Endothelial cell of umbilical vein (primary cell): ENCODE measurements at regions not wholly inside any gene's neighbourhood (a gene's known extent, or its start where the extent isn't known, plus 50 kb on each side); places are given as distances from the start of the nearest gene placed in this dataset.

Experiments used
- BruUV-seq: library from RNA; stranded (reverse); fragments of 400-500 nt; replicated peaks from 2 replicates; lab custom pipeline; 2021; lab: Mats Ljungman, UMichigan
- CTCF ChIA-PET: fragments of 300-600, 350-600 bp; sonication (Branson Sonifier 250); formaldehyde crosslinking; loops from one replicate; lab custom pipeline; 2021; ENCODE audit warnings: antibody characterized with exemption, inconsistent platforms; lab: Charles Lee
- POLR2A ChIA-PET: fragments of 300-600, 350-600 bp; sonication (Branson Sonifier 250); formaldehyde crosslinking; loops from one replicate; lab custom pipeline; 2021; ENCODE audit warnings: antibody characterized with exemption, inconsistent platforms; lab: Charles Lee
- DNase-seq: peaks from one replicate; pipeline ENCODE4 v3.0.0-alpha.2; 2011; ENCODE audit warnings: low read depth, low spot score
- FAIRE-seq: peaks from 2 replicates; lab custom pipeline; 2011; peaks lifted over from hg19 to GRCh38; lab: Jason Lieb, UNC
- H2AFZ ChIP-seq: 2 replicates; pipeline ENCODE4 v1.6.0; 2012; ENCODE audit warnings: low read depth, low read length, control low read depth, inconsistent platforms
- H3K27ac ChIP-seq: 2 replicates; pipeline ENCODE4 v1.5.1; 2011; ENCODE audit warnings: low read depth, mild to moderate bottlenecking, control low read depth, low read length, moderate library complexity; ENCODE audit not compliant: insufficient read depth
- H3K27me3 ChIP-seq, 2 experiments: 2 replicates each; pipeline versions ENCODE4 v1.6.0 to v1.6.1; 2011; ENCODE audit warnings: low read length in 2 of 2, mixed read lengths in 1 of 2; ENCODE audit not compliant: control insufficient read depth in 2 of 2, insufficient read depth in 2 of 2
- H3K36me3 ChIP-seq, 2 experiments: 2 replicates in 1 of 2; 3 replicates in 1 of 2; pipeline ENCODE4 v1.5.1; 2011; ENCODE audit warnings: low read length in 2 of 2, mild to moderate bottlenecking in 1 of 2, moderate library complexity in 1 of 2; ENCODE audit not compliant: control insufficient read depth in 2 of 2, insufficient read depth in 2 of 2; ENCODE audit errors: extremely low read depth in 1 of 2
- H3K4me1 ChIP-seq: 3 replicates; pipeline ENCODE4 v1.5.1; 2011; ENCODE audit warnings: mild to moderate bottlenecking, low read length; ENCODE audit not compliant: control insufficient read depth, insufficient read depth; ENCODE audit errors: extremely low read depth
- H3K4me2 ChIP-seq: 2 replicates; pipeline ENCODE4 v1.6.1; 2011; ENCODE audit warnings: low read length, control low read depth, mixed read lengths; ENCODE audit not compliant: insufficient read depth
- H3K4me3 ChIP-seq, 3 experiments: fragments of 200-600 bp in 1 of 3; sonication (generic), shearing (Covaris generic) in 1 of 3; replicated peaks in 1 of 3; 2 replicates each; pipeline ENCODE4 v1.5.1; 2011 to 2016; ENCODE audit warnings: control low read depth in 3 of 3, low read length in 3 of 3, mild to moderate bottlenecking in 2 of 3, inconsistent platforms in 1 of 3, low read depth in 1 of 3, moderate library complexity in 1 of 3; ENCODE audit not compliant: insufficient read depth in 1 of 3
- H3K79me2 ChIP-seq: 2 replicates; pipeline ENCODE4 v1.6.0; 2012; ENCODE audit warnings: low read length, inconsistent platforms; ENCODE audit not compliant: control insufficient read depth, insufficient read depth
- H3K9ac ChIP-seq: replicated peaks from 2 replicates; pipeline ENCODE3; 2011; ENCODE audit warnings: low read length, control low read depth; ENCODE audit not compliant: insufficient read depth; ENCODE audit errors: extremely low read depth
- H3K9me1 ChIP-seq: replicated peaks from 3 replicates; pipeline ENCODE4 v1.6.0; 2011; ENCODE audit warnings: mild to moderate bottlenecking, low read length; ENCODE audit not compliant: control insufficient read depth, insufficient read depth; ENCODE audit errors: extremely low read depth
- H3K9me3 ChIP-seq: replicated peaks from 2 replicates; pipeline ENCODE4 v1.5.1; 2012; ENCODE audit warnings: low read length, inconsistent platforms; ENCODE audit not compliant: control insufficient read depth, insufficient read depth
- H4K20me1 ChIP-seq: replicated peaks from 2 replicates; pipeline ENCODE3; 2011; ENCODE audit warnings: mild to moderate bottlenecking, low read length; ENCODE audit not compliant: control insufficient read depth, insufficient read depth; ENCODE audit errors: extremely low read depth
- CTCF ChIP-seq, 2 donors: IDR thresholded peaks; 1 replicate in 1 of 2; 2 replicates in 1 of 2; pipeline ENCODE4 v1.5.1; 2011; ENCODE audit warnings: low read length in 2 of 2, mild to moderate bottlenecking in 2 of 2, moderate library complexity in 2 of 2, control low read depth in 1 of 2, inconsistent platforms in 1 of 2, low read depth in 1 of 2; ENCODE audit not compliant: insufficient read depth in 1 of 2; ENCODE audit errors: extremely low read depth in 1 of 2
- EZH2 ChIP-seq: IDR thresholded peaks from 2 replicates; pipeline ENCODE4 v1.6.1; 2012; ENCODE audit warnings: borderline replicate concordance, low read depth, mild to moderate bottlenecking, moderate library complexity, low read length, inconsistent platforms; ENCODE audit not compliant: severe bottlenecking
- FOS ChIP-seq: IDR thresholded peaks from 2 replicates; pipeline ENCODE4 v1.6.1; 2011; ENCODE audit warnings: mild to moderate bottlenecking, low read length, moderate library complexity, borderline replicate concordance; ENCODE audit not compliant: insufficient read depth
- GATA2 ChIP-seq: IDR thresholded peaks from 2 replicates; pipeline ENCODE4 v1.7.0; 2011; ENCODE audit warnings: low read depth, mild to moderate bottlenecking, moderate library complexity, mixed read lengths, low read length; ENCODE audit not compliant: insufficient read length, insufficient read depth
- JUN ChIP-seq: IDR thresholded peaks from 2 replicates; pipeline ENCODE4 v1.6.1; 2011; ENCODE audit warnings: borderline replicate concordance, low read depth; ENCODE audit not compliant: insufficient read length, insufficient read depth
- MAX ChIP-seq: IDR thresholded peaks from 2 replicates; pipeline ENCODE4 v1.6.1; 2011; ENCODE audit not compliant: insufficient read depth, insufficient read length
- MYC ChIP-seq: IDR thresholded peaks from one replicate; pipeline ENCODE4 v1.6.1; 2011; ENCODE audit warnings: mild to moderate bottlenecking, low read depth, low read length
- POLR2A ChIP-seq: IDR thresholded peaks from 2 replicates; pipeline ENCODE4 v1.6.1; 2012; ENCODE audit warnings: low read depth, mild to moderate bottlenecking, control low read depth, low read length
- POLR2AphosphoS5 ChIP-seq: IDR thresholded peaks from 2 replicates; pipeline ENCODE4 v1.6.1; 2012; ENCODE audit warnings: low read depth, mild to moderate bottlenecking, control low read depth, low read length, moderate library complexity; ENCODE audit not compliant: insufficient read depth
- dilution Hi-C: fragments of 300-500 bp; cut with MboI; formaldehyde crosslinking; loops from one replicate; pipeline ENCODE4 v1.15.0; 2019; ENCODE audit warnings: low sequenced_read_pairs; ENCODE audit not compliant: extremely low pct_ligation_motif_present
- intact Hi-C: fragments of 100-400 bp; cut with micrococcal nuclease; formaldehyde crosslinking; loops from one replicate; pipeline ENCODE4 v1.10.0; 2022

GRCh38 chrX:38902972-38903492 lies 101.8 kb downstream of the MID1IP1 start:
- CTCF ChIA-PET: no interaction called here
- no peak overlapping the region for H3K4me3 ChIP-seq
- intact Hi-C loops: no loop called here

More at GRCh38 chrX:38902972-38903492, 101.8 kb downstream of the MID1IP1 start:
- DNase-seq: no peak
- no peaks in the 10 kb centered on the region for H3K36me3 ChIP-seq
- no peak overlapping the region for H3K27ac ChIP-seq
- TF ChIP-seq MYC: no peak
- TF ChIP-seq POLR2AphosphoS5: no peak
- TF ChIP-seq GATA2: no peak
- TF ChIP-seq CTCF (IDR thresholded peaks at IDR 0.05; ENCODE audit: extremely low read depth in 1 of 2, insufficient read depth in 1 of 2, low read depth in 1 of 2, low read length in 2 of 2): no peak
- TF ChIP-seq FOS: no peak
- TF ChIP-seq MAX: no peak
- no peak for TF ChIP-seq JUN
- no peak for TF ChIP-seq EZH2
- TF ChIP-seq POLR2A: no peak
- H3K4me2 ChIP-seq: no peak overlapping the region
- no peaks in the 10 kb centered on the region for H3K4me1 ChIP-seq
- no peaks in the 10 kb centered on the region for H4K20me1 ChIP-seq
- H3K79me2 ChIP-seq: no peaks in the 10 kb centered on the region
- no peaks in the 10 kb centered on the region for H3K27me3 ChIP-seq
- no peaks in the 10 kb centered on the region for H3K9me1 ChIP-seq
- no peak overlapping the region for H3K9ac ChIP-seq
- no peak for FAIRE-seq
- no peak overlapping the region for H2AFZ ChIP-seq
- no peaks in the 10 kb centered on the region for H3K9me3 ChIP-seq
- BruUV-seq: no TSS peak
- dilution Hi-C loops: no loop called here
- POLR2A ChIA-PET: no interaction called here
